Nucleus accumbens (tissue), 56 donors: ENCODE measurements at regions not wholly inside any gene's neighbourhood (a gene's known extent, or its start where the extent isn't known, plus 50 kb on each side); places are given as distances from the start of the nearest gene placed in this dataset.

Experiments
- DNase-seq, 56 donors: peaks; one replicate each; lab custom pipeline; 2025; lab: John Stamatoyannopoulos, UW

DNA sequence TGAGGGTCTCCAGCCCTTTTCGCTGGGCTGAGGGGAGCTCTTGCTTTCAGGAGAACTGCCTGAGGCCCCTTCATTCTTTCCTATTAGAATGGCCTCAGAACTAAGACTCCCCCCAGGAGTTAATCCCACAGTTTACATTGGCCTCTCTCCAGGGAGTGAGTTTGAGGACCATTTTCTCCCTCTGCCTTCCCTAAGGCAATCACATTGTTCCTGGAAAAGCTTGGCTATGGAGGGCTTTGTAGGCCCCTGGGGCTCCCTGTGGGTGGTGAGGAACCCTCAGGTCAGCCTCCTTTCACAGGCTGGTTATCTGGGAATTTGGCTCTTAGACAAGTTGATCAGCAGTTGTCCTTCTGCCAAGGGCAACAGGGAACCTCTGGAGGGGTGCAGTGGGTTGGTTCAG, 343.7 kb downstream of the RPS24 start:
- no peak for DNase-seq

- DNase-seq, result peak in 6 of 56 donors; percentile 20 to 39 (median 30)
Measured at GRCh38 chr10:78378192-78378591, 344.5 kb downstream of the RPS24 start.

DNA sequence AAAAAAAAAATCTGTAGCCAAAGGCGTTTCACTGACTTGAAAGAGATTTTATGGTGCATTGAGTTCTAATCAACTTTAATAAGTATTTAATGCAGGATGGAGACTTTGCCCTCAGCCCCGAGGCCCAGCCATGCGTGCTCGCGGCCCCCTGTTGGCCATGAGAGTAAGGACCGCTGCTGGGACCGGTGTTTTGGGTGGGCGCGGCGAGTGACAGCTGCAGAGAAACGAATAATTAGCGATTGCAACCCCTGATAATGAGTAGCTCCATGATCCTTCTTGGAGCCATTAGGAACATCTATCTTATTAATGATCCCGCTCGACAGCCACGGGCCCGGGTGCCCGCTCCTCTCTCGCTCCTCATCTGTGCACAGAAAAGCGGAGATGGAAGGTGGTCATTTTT, 347.4 kb downstream of the RPS24 start:
- DNase-seq, result no peak

GRCh38 chr10:78382047-78382446, 348.4 kb downstream of the RPS24 start:
- no peak for DNase-seq

GRCh38 chr10:78382772-78383171, 349.1 kb downstream of the RPS24 start:
- DNase-seq, result peak in 10 of 56 donors; percentile 18 to 64 (median 42)

DNA sequence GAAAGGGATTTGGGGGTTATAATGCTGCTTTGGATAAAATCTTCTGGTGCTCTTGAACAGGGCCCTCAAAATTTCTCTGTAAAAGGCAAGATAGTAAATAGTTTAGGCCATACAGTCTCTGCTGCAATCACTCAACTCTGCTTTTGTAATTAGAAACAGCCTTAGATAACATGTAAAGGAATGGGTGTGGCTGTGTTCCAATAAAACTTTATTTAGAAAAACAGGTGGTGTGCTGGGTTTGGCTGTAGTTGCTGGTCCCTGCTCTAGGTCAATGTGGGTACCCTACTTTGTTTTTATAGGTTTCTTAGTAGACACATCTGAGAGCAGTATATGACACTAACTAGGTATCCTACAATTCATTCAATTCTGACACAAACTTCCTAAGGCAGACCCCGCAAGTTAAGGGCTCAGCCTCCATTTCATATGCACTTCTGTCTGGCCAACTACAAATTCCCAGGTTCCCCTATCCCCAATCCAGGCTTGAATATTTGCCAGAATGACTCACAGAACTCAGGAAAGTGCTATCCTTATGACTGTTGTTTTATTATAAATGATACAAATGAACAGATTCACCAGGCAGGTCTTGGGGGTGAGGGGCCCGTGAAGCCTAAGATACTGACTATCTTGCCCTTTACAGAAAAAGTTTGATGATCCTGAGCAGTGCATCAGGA, 349.9 kb downstream of the RPS24 start:
- DNase-seq, result no peak

GRCh38 chr10:78384049-78384431, 350.4 kb downstream of the RPS24 start:
- no peak for DNase-seq

GRCh38 chr10:78385599-78385998, 351.9 kb downstream of the RPS24 start:
- no peak for DNase-seq

DNA sequence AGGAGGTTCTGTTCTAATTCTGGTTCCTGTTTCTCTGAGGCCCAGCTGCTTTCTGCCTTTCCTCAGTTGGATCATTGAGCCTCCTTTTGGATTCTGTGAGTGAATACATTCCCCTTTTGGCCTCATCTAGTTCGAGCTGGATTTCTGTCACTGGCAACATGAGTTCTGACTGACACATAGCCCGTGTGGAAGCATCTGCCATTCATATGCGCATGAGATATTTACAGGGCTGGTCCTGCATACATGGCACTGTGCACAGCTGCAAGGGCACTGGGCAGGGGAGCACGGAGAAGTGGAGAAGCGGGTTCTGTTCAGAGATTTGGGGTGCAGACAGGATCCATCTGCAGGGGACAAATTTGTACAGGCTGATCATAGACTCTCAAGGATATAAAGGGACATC, 352.8 kb downstream of the RPS24 start:
- no peak for DNase-seq

DNA sequence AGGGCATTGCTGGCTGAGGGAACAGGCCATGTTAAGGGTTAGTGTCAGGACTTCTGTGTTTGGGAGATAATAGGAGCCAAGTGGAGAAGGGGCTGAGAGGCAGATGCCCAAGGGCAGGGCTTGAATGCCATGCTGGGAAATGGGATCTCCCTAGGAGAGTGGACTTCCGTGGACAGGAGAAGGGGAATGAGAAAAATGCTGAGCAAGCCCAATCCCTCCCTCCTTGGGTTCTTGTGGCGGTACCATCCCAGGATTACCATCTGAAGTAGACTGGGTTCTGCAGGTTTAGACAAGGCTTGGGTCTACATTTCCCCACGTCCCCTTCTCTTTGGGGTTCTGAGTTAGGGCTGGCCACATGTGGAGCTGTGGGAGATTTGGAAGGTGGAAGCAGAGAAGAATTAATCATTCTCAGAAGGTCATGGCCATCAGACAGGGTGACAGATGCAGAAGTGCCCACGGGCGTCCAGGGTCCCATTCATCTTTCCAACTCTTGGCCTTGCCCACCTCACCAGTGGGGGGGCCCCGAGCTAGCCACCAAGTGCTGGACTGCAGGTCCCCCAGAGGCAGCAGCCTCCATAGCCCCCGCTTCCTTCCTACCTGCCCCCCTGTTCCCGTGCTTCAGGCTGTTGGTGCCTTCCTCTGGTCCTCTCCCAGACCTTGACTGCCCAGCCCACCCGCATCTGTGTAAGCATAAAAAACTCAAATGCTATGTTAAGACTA, 354.8 kb downstream of the RPS24 start:
- DNase-seq, result no peak

DNA sequence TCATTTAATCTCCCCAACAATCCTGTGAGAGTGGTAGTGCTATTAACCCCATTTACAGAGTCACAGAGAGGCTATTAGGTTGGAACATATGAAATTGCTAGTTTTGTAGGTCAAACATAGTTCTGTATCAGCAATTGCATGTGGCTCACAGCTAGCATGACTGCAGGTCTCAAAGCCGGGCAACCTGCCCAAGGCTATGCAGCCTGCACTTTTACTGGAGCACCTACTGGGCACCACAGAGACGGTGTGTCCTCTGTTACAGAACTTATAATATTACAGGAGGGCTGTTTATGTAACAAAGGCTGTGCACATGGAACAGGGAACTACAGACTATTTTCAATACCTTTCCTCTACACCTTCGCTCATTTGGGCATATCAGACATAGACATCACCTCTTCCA, 355.8 kb downstream of the RPS24 start:
- no peak for DNase-seq

GRCh38 chr10:78390051-78390450, 356.4 kb downstream of the RPS24 start:
- no peak for DNase-seq

GRCh38 chr10:78390817-78391216, 357.2 kb downstream of the RPS24 start:
- DNase-seq, result no peak

DNA sequence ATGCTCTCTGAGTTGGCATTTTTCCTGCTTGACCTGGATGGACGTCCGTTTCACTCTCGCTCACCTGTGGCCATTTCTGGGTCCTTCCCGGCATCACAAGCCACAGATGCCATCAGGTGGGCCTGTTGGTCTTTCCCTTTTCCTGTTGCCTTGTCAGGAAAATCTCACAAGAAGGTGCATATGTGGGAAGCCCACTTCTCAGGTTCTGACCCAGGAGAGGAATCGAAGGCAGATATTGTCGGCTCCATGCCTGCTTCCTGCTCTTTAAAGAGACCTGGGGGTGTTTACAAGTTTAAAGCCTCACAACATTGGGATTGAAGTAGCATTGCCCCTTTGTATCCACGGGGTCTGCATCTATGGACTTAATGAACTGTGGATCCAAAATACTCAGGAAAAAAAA, 357.9 kb downstream of the RPS24 start:
- no peak for DNase-seq

GRCh38 chr10:78392197-78392596, 358.5 kb downstream of the RPS24 start:
- DNase-seq, result no peak

- no peak for DNase-seq
Measured at GRCh38 chr10:78393094-78393493, 359.4 kb downstream of the RPS24 start.

- DNase-seq, result no peak
Measured at GRCh38 chr10:78394047-78394446, 360.4 kb downstream of the RPS24 start.

- no peak for DNase-seq
Measured at GRCh38 chr10:78395162-78395561, 361.5 kb downstream of the RPS24 start.

DNA sequence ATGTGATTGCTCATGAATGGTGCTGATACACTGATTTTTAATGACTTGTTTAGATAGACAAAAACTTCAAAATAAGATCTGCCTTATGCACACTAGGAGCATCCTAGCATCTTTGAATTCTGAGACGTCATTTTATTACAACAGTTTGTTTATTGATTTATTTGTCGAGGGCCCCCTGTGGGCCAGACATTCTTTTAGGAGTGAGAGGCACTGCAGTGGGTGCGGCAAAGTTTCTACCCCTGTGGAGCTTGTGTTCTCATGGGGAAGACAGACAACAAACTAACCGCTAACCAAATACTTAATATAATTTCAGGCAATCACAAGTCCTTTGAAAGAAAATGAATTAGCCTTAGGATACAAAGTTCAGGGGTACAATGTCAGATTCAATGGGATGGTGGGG, 363.1 kb downstream of the RPS24 start:
- DNase-seq, result no peak

GRCh38 chr10:78397786-78398185, 364.1 kb downstream of the RPS24 start:
- DNase-seq, result no peak

DNA sequence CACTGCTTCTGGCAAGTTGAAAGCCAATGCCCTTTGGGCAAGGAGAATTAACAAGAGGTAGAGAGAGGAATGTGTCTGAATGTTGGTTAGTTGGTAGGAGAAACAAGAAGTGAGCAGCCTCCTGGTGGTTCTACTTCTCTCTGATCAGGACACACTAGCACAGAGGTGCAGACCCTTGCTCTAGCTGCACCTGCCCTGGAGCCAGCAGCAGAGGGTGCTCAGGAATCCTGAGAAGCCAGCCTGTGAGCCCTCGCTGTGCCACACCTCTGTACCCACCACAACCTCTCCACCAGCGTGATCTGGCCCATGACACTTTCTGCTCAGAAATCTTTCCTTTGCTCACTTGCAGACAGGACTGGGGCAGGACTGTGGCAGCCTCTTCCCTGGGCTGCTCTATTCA, 364.7 kb downstream of the RPS24 start:
- DNase-seq, result no peak

- peak in 25 of 56 donors; percentile 13 to 72 (median 45) for DNase-seq
Measured at GRCh38 chr10:78401624-78402367, 368.1 kb downstream of the RPS24 start.
